Panc1 (cell line): ENCODE measurements at regions not wholly inside any gene's neighbourhood (a gene's known extent, or its start where the extent isn't known, plus 50 kb on each side); places are given as distances from the start of the nearest gene placed in this dataset.

ENCODE experiments used
- CTCF ChIP-seq: fragments of 450-650 bp; IDR thresholded peaks from 2 replicates; pipeline ENCODE4 v1.5.1; 2017; ENCODE audit warnings: mild to moderate bottlenecking
- POLR2AphosphoS5 ChIP-seq: IDR thresholded peaks from 2 replicates; pipeline ENCODE4 v1.6.1; 2012; ENCODE audit warnings: mild to moderate bottlenecking, low read depth, low read length, moderate library complexity
- REST ChIP-seq, 2 experiments: IDR thresholded peaks; 2 replicates each; pipeline ENCODE4 v1.6.1; 2011 to 2012; ENCODE audit warnings: low read depth in 2 of 2, control low read depth in 1 of 2, low read length in 1 of 2, mild to moderate bottlenecking in 1 of 2, moderate library complexity in 1 of 2; ENCODE audit not compliant: insufficient read depth in 1 of 2
- SIN3A ChIP-seq: IDR thresholded peaks from 2 replicates; pipeline ENCODE4 v1.6.1; 2012; ENCODE audit warnings: low read depth, mild to moderate bottlenecking, low read length, moderate library complexity, borderline replicate concordance; ENCODE audit not compliant: insufficient read depth
- TCF7L2 ChIP-seq: IDR thresholded peaks from 2 replicates; pipeline ENCODE4 v1.6.1; 2011; ENCODE audit warnings: mild to moderate bottlenecking, low read depth, low read length, inconsistent platforms

- no peak for TF ChIP-seq CTCF
- TF ChIP-seq TCF7L2 = no peak
- TF ChIP-seq POLR2AphosphoS5 = no peak
- no peak for TF ChIP-seq REST (IDR thresholded peaks at IDR 0.05; ENCODE audit: insufficient read depth in 1 of 2, low read depth in 2 of 2, low read length in 1 of 2)
- TF ChIP-seq SIN3A = no peak
Measured at GRCh38 chr2:47688561-47688960, 94.4 kb upstream of the MSH6 start.
